Mucosa of descending colon (tissue), 3 donors: ENCODE measurements at regions not wholly inside any gene's neighbourhood (a gene's known extent, or its start where the extent isn't known, plus 50 kb on each side); places are given as distances from the start of the nearest gene placed in this dataset.

Experiments
- ATAC-seq: fragments of 200-7000 bp; cut with Tn5 transposase; one replicate; pipeline ENCODE4 v1.9.1; 2020; ENCODE audit warnings: mild to moderate bottlenecking, moderate library complexity
- DNase-seq, 3 donors: peaks; one replicate each; pipeline ENCODE4 v3.0.0-alpha.2; 2020
- H3K36me3 ChIP-seq: fragments of 200-600 bp; one replicate; pipeline ENCODE4 v1.8.0; 2021; ENCODE audit warnings: low read depth, mild to moderate bottlenecking
- H3K4me1 ChIP-seq: fragments of 200-600 bp; one replicate; pipeline ENCODE4 v1.8.0; 2021; ENCODE audit warnings: low read depth, mild to moderate bottlenecking
- H3K4me3 ChIP-seq: fragments of 200-600 bp; one replicate; pipeline ENCODE4 v1.8.0; 2021; ENCODE audit warnings: mild to moderate bottlenecking
- H3K9me3 ChIP-seq: fragments of 200-600 bp; one replicate; pipeline ENCODE4 v1.8.0; 2021; ENCODE audit warnings: mild to moderate bottlenecking
- intact Hi-C, 2 donors: fragments of 100-400 bp; cut with DNase I in 1 of 2; cut with micrococcal nuclease in 1 of 2; formaldehyde crosslinking; loops; one replicate each; pipeline versions ENCODE4 v1.11.0 to v1.11.1; 2022; cut with DNase I, micrococcal nuclease
- TF ChIP-seq, protein P1 (sequence below): fragments of 200-600 bp; IDR thresholded peaks from one replicate; pipeline ENCODE4 v1.8.0; 2022; ENCODE audit warnings: antibody characterized with exemption, mild to moderate bottlenecking
- donor health status: DM: no; HTN: no; CAD: no; lungs with moderate emphysema.
- donor health status: DM: no; HTN: no; CAD: no.
- donor health status: DM: no; HTN: yes; CAD: no.

GRCh38 chr2:239566995-239567568 lies 166.3 kb upstream of the HDAC4 start:
- H3K9me3 ChIP-seq = no peaks in the 10 kb centered on the region
- intact Hi-C loops = no loop called here
- no peaks in the 10 kb centered on the region for H3K4me1 ChIP-seq
- H3K36me3 ChIP-seq = no peaks in the 10 kb centered on the region
- ATAC-seq (no peak), DNase-seq (no peak)
- no peak overlapping the region for H3K4me3 ChIP-seq
- TF ChIP-seq, protein P1, sequence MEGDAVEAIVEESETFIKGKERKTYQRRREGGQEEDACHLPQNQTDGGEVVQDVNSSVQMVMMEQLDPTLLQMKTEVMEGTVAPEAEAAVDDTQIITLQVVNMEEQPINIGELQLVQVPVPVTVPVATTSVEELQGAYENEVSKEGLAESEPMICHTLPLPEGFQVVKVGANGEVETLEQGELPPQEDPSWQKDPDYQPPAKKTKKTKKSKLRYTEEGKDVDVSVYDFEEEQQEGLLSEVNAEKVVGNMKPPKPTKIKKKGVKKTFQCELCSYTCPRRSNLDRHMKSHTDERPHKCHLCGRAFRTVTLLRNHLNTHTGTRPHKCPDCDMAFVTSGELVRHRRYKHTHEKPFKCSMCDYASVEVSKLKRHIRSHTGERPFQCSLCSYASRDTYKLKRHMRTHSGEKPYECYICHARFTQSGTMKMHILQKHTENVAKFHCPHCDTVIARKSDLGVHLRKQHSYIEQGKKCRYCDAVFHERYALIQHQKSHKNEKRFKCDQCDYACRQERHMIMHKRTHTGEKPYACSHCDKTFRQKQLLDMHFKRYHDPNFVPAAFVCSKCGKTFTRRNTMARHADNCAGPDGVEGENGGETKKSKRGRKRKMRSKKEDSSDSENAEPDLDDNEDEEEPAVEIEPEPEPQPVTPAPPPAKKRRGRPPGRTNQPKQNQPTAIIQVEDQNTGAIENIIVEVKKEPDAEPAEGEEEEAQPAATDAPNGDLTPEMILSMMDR = no peak

- H3K36me3 ChIP-seq = no peaks in the 10 kb centered on the region
- no peaks in the 10 kb centered on the region for H3K9me3 ChIP-seq
- H3K4me1 ChIP-seq = no peaks in the 10 kb centered on the region
- no peak for DNase-seq
- no peak overlapping the region for H3K4me3 ChIP-seq
- intact Hi-C loops = no loop called here
- ATAC-seq = no peak
- TF ChIP-seq, protein P1 = no peak
Measured at GRCh38 chr2:239566162-239566994, 165.6 kb upstream of the HDAC4 start.

DNA sequence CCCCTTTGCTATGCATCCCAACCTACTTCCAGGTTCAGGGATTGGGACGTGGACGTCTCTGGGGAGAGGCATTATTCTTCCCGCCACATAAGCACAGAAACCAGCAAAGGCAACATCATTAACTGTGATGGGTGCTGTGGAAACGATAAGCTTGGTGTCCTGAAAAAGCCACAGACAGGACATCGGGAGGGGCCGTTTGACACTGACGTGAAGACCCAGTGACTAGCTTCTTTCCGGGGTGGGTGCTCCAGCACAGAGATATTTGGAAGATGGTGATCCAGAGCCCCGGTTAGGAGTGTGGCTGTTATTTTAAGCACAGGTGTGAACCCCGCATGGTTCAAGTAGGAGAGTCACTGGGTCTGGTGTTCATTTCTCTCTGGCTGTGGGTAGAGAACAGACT lies 163.8 kb upstream of the HDAC4 start:
- no peak for ATAC-seq
- H3K4me3 ChIP-seq = no peak overlapping the region
- TF ChIP-seq, protein P1 = no peak
- H3K4me1 ChIP-seq = no peaks in the 10 kb centered on the region
- intact Hi-C loops = no loop called here
- DNase-seq = no peak
- H3K36me3 ChIP-seq = no peaks in the 10 kb centered on the region
- H3K9me3 ChIP-seq = no peaks in the 10 kb centered on the region

DNA sequence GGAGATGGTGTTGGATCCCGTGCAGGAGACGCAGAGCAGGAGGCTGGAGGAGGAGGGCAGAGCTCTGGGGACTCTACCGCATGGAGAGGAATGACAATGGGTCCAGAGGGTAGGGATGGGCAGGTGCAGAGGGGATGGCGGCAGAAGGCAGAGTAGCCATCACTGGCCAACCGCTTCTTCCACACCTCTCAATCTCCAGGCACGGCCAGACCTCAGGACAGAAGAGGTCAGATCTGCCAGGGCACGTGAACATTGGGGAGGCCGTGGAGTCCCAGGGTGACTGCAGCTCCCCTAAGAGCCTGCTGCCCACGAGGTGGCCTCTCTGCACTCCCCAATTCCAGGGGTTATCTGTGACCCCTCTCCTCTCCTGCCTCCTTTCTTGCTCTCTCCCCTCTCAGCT lies 162.7 kb upstream of the HDAC4 start:
- intact Hi-C loops = no loop called here
- Histone ChIP-seq H3K4me3 (no peak overlapping the region), H3K4me1 (no peaks in the 10 kb centered on the region), H3K36me3 (no peaks in the 10 kb centered on the region), H3K9me3 (no peaks in the 10 kb centered on the region)
- DNase-seq (no peak), ATAC-seq (no peak)
- TF ChIP-seq, protein P1 = no peak

DNA sequence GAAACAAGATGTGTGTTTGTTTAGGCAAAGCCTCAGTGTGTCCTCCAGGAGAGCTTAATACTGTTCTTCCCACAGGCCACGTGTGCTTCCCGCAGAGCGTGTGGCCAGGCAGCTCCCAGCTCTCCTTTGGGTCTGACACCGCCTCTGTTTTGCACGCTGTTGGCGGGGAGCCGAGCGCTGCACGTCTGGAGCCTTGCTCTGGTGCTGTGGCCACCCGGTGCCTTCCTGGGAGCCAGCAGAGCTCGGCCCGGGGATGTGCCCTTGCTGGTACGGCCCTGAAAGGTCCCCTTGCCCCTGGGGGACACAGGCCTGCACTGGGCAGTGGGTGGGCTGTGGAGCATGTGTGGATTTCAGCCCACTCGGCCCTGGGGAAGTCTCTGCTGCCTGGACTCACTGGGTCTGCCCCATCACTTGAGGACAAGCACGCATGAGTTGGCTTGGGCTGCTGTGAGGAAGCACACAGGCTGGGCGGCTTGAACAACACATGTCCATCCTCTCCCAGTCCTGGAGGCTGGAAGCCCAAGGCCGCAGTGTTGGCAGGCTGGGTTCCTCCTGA lies 160.7 kb upstream of the HDAC4 start:
- Histone ChIP-seq H3K9me3 (no peaks in the 10 kb centered on the region), H3K4me3 (no peak overlapping the region), H3K4me1 (no peaks in the 10 kb centered on the region), H3K36me3 (no peaks in the 10 kb centered on the region)
- ATAC-seq = peak; percentile 36
- TF ChIP-seq, protein P1 = no peak
- intact Hi-C loops = no loop called here
- DNase-seq = peak in 2 of 3 donors; percentile 35 to 40
